ENCODE measurements at regions not wholly inside any gene's neighbourhood (a gene's known extent, or its start where the extent isn't known, plus 50 kb on each side); places are given as distances from the start of the nearest gene placed in this dataset.
"Not testable (repeated sequence)": the region's sequence is repeated elsewhere in the genome, so short reads cannot be mapped to it uniquely, and the experiment has no call there.

DNA sequence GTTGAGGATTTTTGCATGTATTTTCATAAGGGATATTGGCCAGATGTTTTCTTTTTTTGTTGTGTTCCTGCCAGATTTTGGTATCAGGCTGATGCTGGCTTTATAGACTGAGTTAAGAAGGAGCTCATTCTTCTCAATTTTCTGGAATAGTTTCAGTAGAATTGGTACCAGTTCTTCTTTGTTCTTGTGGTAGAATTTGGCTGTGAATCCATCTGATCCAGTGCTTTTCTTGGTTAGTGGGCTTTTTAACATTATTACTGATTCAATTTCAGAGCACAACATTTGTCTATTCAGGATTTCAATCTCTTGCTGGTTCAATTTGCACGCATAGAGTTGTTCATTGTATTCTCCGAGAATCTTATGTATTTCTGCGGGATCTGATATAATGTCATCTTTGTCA, 136.5 kb upstream of the FOXG1 start:
- no peaks in the 10 kb centered on the region for H3K36me3 ChIP-seq (ENCODE audit: control insufficient read depth, insufficient read depth, low read length)
- H3K4me1 ChIP-seq (ENCODE audit: control insufficient read depth, insufficient read depth, low read length), result no peaks in the 10 kb centered on the region
- H3K27ac ChIP-seq (ENCODE audit: low read depth, low read length), result no peak overlapping the region
- H3K9me3 ChIP-seq (ENCODE audit: control insufficient read depth, insufficient read depth, low read length), result no peaks in the 10 kb centered on the region
- H3K27me3 ChIP-seq (ENCODE audit: control insufficient read depth, insufficient read depth, low read length), result no peaks in the 10 kb centered on the region
- no peak overlapping the region for H3K9ac ChIP-seq (ENCODE audit: low read depth, low read length)
- no peak overlapping the region for H3K4me3 ChIP-seq (ENCODE audit: low read depth, low read length)

DNA sequence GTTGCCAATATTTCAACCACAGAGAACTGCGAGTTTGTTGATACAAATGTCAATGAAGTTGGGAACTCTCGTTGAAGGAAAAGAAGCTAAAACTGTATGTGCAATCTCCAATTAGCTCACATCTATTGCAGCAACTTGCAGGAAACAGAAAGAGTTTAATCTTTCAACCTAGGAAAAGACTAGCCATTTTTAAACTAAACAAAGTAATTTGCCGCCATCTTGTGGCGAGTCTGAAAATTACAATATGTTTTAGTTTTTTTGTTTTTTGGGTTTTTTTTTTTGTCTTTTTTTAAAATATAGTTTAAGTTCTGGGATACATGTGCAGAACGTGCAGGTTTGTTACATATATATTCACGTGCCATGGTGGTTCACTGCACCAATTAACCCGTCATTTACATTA, 131.2 kb upstream of the FOXG1 start:
- Histone ChIP-seq H3K9me3 (ENCODE audit: control insufficient read depth, insufficient read depth, low read length) (no peaks in the 10 kb centered on the region), H3K9ac (ENCODE audit: low read depth, low read length) (no peak overlapping the region), H3K4me3 (ENCODE audit: low read depth, low read length) (no peak overlapping the region)

DNA sequence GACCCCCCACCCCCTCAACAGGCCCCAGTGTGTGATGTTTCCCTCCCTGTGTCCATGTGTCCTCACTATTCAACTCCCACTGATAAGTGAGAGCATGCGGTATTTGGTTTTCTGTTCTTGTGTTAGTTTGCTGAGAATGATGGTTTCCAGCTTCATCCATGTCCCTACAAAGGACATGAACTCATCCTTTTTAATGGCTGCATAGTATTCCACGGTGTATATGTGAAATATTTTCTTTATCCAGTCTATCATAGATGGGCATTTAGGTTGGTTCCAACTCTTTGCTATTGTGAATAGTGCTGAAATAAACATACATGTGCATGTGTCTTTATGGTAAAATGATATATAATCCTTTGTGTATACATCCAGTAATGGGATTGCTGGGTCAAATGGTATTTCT, 130.8 kb upstream of the FOXG1 start:
- not testable (repeated sequence) for H3K36me3 ChIP-seq (ENCODE audit: control insufficient read depth, insufficient read depth, low read length); H3K27ac ChIP-seq (ENCODE audit: low read depth, low read length); H3K4me1 ChIP-seq (ENCODE audit: control insufficient read depth, insufficient read depth, low read length); H3K9ac ChIP-seq (ENCODE audit: low read depth, low read length); H3K27me3 ChIP-seq (ENCODE audit: control insufficient read depth, insufficient read depth, low read length); H3K4me3 ChIP-seq (ENCODE audit: low read depth, low read length); H3K9me3 ChIP-seq (ENCODE audit: control insufficient read depth, insufficient read depth, low read length)

More for the DNA sequence above, 131.2 kb upstream of the FOXG1 start:
- no peak overlapping the region for H3K27ac ChIP-seq (ENCODE audit: low read depth, low read length)
- no peaks in the 10 kb centered on the region for H3K27me3 ChIP-seq (ENCODE audit: control insufficient read depth, insufficient read depth, low read length)
- no peaks in the 10 kb centered on the region for H3K4me1 ChIP-seq (ENCODE audit: control insufficient read depth, insufficient read depth, low read length)
- H3K36me3 ChIP-seq (ENCODE audit: control insufficient read depth, insufficient read depth, low read length), result no peaks in the 10 kb centered on the region

DNA sequence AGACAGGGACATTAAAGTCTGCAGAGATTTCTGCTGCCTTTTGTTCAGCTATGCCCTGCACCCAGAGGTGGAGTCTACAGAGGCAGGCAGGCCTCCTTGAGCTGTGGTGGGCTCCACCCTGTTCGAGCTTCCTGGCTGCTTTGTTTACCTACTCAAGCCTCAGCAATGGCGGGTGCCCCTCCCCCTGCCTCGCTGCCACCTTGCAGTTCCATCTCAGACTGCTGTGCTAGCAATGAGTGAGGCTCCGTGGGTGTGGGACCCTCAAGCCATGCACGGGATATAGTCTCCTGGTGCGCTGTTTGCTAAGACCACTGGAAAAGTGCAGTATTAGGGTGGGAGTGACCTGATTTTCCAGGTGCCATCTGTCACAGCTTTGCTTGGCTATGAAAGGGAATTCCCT, 125.4 kb upstream of the FOXG1 start:
- H3K4me3 ChIP-seq (ENCODE audit: low read depth, low read length); H3K9me3 ChIP-seq (ENCODE audit: control insufficient read depth, insufficient read depth, low read length); H3K9ac ChIP-seq (ENCODE audit: low read depth, low read length); H3K36me3 ChIP-seq (ENCODE audit: control insufficient read depth, insufficient read depth, low read length); H3K4me1 ChIP-seq (ENCODE audit: control insufficient read depth, insufficient read depth, low read length); H3K27me3 ChIP-seq (ENCODE audit: control insufficient read depth, insufficient read depth, low read length); H3K27ac ChIP-seq (ENCODE audit: low read depth, low read length): not testable (repeated sequence)

DNA sequence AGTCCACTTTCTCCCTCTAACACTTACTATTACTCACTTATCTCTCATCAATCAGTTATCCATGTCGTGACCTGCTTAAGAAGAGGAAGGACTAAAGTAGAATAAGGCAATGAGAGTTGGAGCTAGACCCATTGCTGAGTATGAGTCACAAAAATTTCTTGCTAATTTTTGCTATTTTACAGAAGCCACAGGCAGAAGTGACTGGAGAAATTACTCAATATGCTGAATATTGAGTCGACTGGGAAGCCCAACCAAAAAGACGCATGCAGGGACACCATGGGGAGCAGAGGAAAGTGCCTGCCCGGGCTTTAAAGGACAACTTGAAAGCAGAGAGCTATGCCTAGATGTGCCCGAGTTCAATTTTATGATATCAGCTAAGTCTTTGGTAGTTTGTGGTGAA, 115.4 kb upstream of the FOXG1 start:
- Histone ChIP-seq H3K4me1 (ENCODE audit: control insufficient read depth, insufficient read depth, low read length) (peaks cover 13% of the 10 kb centered on the region), H3K9me3 (ENCODE audit: control insufficient read depth, insufficient read depth, low read length) (no peaks in the 10 kb centered on the region), H3K36me3 (ENCODE audit: control insufficient read depth, insufficient read depth, low read length) (no peaks in the 10 kb centered on the region), H3K27me3 (ENCODE audit: control insufficient read depth, insufficient read depth, low read length) (no peaks in the 10 kb centered on the region), H3K27ac (ENCODE audit: low read depth, low read length) (peak overlapping the region; percentile 26), H3K9ac (ENCODE audit: low read depth, low read length) (no peak overlapping the region), H3K4me3 (ENCODE audit: low read depth, low read length) (no peak overlapping the region)

DNA sequence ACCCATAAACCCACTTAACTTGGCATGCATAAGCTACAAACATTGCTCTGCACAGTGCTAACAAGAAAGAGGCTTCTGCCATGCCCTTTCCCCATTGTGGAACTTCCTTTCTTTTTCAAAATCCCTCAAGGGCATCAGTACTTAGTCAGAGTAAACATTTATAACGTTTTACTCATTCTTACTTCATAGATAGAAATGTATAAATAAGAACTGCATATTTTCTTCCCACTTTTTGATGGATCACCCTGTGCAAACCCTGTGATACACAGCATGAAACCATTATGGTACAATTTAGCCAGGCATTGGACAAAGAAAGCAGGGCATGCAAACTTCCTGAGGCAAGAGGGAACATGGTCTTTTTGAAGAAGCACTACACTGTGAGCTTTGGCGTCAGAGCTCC, 113.8 kb upstream of the FOXG1 start:
- no peaks in the 10 kb centered on the region for H3K9me3 ChIP-seq (ENCODE audit: control insufficient read depth, insufficient read depth, low read length)
- H3K9ac ChIP-seq (ENCODE audit: low read depth, low read length), result no peak overlapping the region
- H3K36me3 ChIP-seq (ENCODE audit: control insufficient read depth, insufficient read depth, low read length), result no peaks in the 10 kb centered on the region

DNA sequence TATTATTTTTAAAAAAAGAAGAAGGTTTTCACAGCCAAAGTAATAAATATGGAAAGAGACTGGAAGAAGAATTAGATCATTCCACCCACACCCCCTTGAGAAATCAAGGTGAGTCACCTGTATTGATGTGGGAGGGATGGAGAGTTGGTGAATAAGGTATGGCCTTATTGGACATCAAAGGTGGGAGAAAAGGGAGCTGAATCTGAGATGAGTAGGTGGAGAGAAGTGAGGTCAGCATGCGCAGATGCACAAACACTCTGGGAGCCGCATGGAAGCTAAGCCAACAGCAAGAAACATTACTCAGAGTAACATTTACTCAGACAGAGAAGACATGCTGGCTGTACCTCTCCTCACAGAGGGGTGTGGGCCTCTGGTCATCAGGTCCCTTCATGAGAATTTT, 113.1 kb upstream of the FOXG1 start:
- H3K9ac ChIP-seq (ENCODE audit: low read depth, low read length), result no peak overlapping the region
- no peaks in the 10 kb centered on the region for H3K36me3 ChIP-seq (ENCODE audit: control insufficient read depth, insufficient read depth, low read length)
- H3K9me3 ChIP-seq (ENCODE audit: control insufficient read depth, insufficient read depth, low read length), result no peaks in the 10 kb centered on the region
- no peak overlapping the region for H3K27ac ChIP-seq (ENCODE audit: low read depth, low read length)
- H3K4me3 ChIP-seq (ENCODE audit: low read depth, low read length), result no peak overlapping the region
- H3K27me3 ChIP-seq (ENCODE audit: control insufficient read depth, insufficient read depth, low read length), result no peaks in the 10 kb centered on the region
- peaks cover 13% of the 10 kb centered on the region for H3K4me1 ChIP-seq (ENCODE audit: control insufficient read depth, insufficient read depth, low read length)

More for the DNA sequence above, 113.8 kb upstream of the FOXG1 start:
- Histone ChIP-seq H3K27me3 (ENCODE audit: control insufficient read depth, insufficient read depth, low read length) (no peaks in the 10 kb centered on the region), H3K4me3 (ENCODE audit: low read depth, low read length) (no peak overlapping the region), H3K4me1 (ENCODE audit: control insufficient read depth, insufficient read depth, low read length) (peaks cover 13% of the 10 kb centered on the region), H3K27ac (ENCODE audit: low read depth, low read length) (no peak overlapping the region)

DNA sequence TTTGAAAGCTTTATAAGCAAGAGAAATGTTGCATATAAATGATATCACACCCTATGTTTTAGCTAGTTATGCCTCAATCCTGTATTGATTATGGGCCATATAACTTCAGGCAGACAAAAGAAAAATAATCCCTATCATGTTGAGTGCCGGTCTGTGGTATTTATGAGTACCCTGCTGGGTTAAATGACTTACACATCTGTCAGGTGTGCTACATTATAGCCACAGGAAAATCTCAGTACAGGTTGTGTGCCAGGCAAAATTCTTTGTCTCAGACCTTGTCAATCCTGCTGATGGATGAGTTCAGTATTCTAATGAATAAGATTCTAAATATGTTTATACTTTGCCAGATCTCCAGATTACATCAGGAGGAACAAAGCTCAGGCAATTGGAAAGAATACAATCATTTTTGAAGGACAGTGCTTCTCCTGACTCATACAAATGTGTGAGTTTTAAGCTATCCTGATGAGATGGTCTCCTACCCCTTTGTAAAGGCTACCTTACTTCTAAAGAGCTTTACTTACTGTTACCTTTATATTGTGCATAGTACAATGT, 109.8 kb upstream of the FOXG1 start:
- Histone ChIP-seq H3K27me3 (ENCODE audit: control insufficient read depth, insufficient read depth, low read length) (no peaks in the 10 kb centered on the region), H3K4me1 (ENCODE audit: control insufficient read depth, insufficient read depth, low read length) (peaks cover 23% of the 10 kb centered on the region), H3K4me3 (ENCODE audit: low read depth, low read length) (no peak overlapping the region), H3K27ac (ENCODE audit: low read depth, low read length) (no peak overlapping the region), H3K9ac (ENCODE audit: low read depth, low read length) (no peak overlapping the region), H3K9me3 (ENCODE audit: control insufficient read depth, insufficient read depth, low read length) (no peaks in the 10 kb centered on the region), H3K36me3 (ENCODE audit: control insufficient read depth, insufficient read depth, low read length) (no peaks in the 10 kb centered on the region)

DNA sequence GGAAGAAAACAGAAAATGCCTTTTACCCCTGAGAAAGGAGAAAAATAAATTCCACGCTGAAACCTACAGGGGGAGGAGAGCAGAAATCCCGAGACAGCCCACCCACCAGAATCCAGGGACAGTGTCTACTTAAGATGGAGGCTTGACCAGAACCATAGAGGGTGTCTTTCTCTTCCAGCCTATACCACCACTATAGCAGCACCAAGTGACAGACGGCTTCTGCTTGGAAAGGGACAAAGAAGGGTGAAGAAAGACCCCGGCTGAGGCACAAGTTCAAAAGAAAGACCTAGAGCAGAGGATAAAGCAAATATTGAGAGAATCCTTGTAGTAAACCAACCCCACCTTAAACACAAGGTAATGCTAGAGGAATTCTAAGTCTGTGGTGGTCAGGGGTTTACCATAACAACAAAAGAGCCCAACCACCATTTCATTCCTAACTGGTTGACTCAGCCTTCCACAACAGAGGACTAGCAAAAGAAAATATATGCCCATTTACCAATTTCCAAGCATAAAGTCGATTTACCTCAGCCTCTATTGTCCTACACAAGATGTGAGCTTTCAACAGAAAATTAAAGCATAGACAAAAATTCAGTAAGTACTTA, 105.3 kb upstream of the FOXG1 start:
- Histone ChIP-seq H3K9ac (ENCODE audit: low read depth, low read length) (peak overlapping the region; percentile 73), H3K4me3 (ENCODE audit: low read depth, low read length) (peak overlapping the region; percentile 40)

DNA sequence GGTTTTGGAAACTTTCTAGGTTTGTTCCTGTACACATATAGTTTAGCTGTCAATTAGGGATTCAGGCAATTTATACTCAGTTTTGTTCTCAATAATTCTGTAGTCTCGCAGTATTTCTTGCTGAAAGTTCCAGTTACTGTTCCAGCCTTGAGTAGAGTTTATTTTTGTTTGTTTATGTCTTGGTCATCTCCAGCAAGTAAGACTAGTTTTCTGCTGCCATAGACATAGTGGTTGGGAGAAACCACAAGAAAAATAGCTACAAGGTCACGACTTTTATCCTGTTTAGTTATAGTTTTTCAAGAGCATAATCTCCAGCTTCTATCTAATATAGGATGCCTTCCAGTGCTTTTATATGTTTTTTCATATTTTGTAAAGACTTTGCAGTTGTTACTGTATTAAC, 99.6 kb upstream of the FOXG1 start:
- H3K9ac ChIP-seq (ENCODE audit: low read depth, low read length), result no peak overlapping the region
- peaks cover 6% of the 10 kb centered on the region for H3K4me1 ChIP-seq (ENCODE audit: control insufficient read depth, insufficient read depth, low read length)
- H3K9me3 ChIP-seq (ENCODE audit: control insufficient read depth, insufficient read depth, low read length), result no peaks in the 10 kb centered on the region
- H3K4me3 ChIP-seq (ENCODE audit: low read depth, low read length), result no peak overlapping the region
- H3K36me3 ChIP-seq (ENCODE audit: control insufficient read depth, insufficient read depth, low read length), result no peaks in the 10 kb centered on the region
- no peaks in the 10 kb centered on the region for H3K27me3 ChIP-seq (ENCODE audit: control insufficient read depth, insufficient read depth, low read length)
- H3K27ac ChIP-seq (ENCODE audit: low read depth, low read length), result no peak overlapping the region

More for the DNA sequence above, 105.3 kb upstream of the FOXG1 start:
- no peaks in the 10 kb centered on the region for H3K9me3 ChIP-seq (ENCODE audit: control insufficient read depth, insufficient read depth, low read length)
- H3K36me3 ChIP-seq (ENCODE audit: control insufficient read depth, insufficient read depth, low read length), result no peaks in the 10 kb centered on the region
- H3K4me1 ChIP-seq (ENCODE audit: control insufficient read depth, insufficient read depth, low read length), result peaks cover 25% of the 10 kb centered on the region
- peak overlapping the region; percentile 97 for H3K27ac ChIP-seq (ENCODE audit: low read depth, low read length)
- no peaks in the 10 kb centered on the region for H3K27me3 ChIP-seq (ENCODE audit: control insufficient read depth, insufficient read depth, low read length)

DNA sequence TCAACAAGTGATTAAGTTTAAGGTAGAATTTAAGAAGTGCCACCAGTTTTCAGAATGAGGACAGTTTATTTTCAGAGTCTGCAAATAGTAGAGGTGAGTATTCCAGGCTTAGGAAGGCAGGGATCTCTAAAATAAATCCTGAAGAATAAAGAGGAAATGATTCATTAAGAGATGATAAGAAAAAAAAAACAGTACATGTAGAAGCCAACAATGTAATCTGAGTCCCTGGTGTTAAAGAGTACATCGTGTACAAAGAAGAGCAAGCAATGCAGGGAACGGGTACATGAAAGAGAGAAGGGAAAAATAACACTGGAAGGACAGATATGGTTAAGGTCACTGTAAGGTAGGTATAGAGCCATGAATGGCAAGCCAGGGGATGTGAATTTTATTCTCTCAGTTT, 95.2 kb upstream of the FOXG1 start:
- Histone ChIP-seq H3K4me1 (ENCODE audit: control insufficient read depth, insufficient read depth, low read length) (peaks cover 2% of the 10 kb centered on the region; the same call in 1 of the 2 replicates), H3K4me3 (ENCODE audit: low read depth, low read length) (no peak overlapping the region), H3K9me3 (ENCODE audit: control insufficient read depth, insufficient read depth, low read length) (no peaks in the 10 kb centered on the region), H3K9ac (ENCODE audit: low read depth, low read length) (no peak overlapping the region), H3K36me3 (ENCODE audit: control insufficient read depth, insufficient read depth, low read length) (no peaks in the 10 kb centered on the region), H3K27ac (ENCODE audit: low read depth, low read length) (no peak overlapping the region), H3K27me3 (ENCODE audit: control insufficient read depth, insufficient read depth, low read length) (no peaks in the 10 kb centered on the region)
